Mucosa of descending colon (tissue), 3 donors: ENCODE measurements at regions not wholly inside any gene's neighbourhood (a gene's known extent, or its start where the extent isn't known, plus 50 kb on each side); places are given as distances from the start of the nearest gene placed in this dataset.
"Not testable (repeated sequence)": the region's sequence is repeated elsewhere in the genome, so short reads cannot be mapped to it uniquely, and the experiment has no call there.

ENCODE experiments used
- ATAC-seq: fragments of 200-7000 bp; cut with Tn5 transposase; one replicate; pipeline ENCODE4 v1.9.1; 2020; ENCODE audit warnings: mild to moderate bottlenecking, moderate library complexity
- DNase-seq, 3 donors: peaks; one replicate each; pipeline ENCODE4 v3.0.0-alpha.2; 2020
- H3K36me3 ChIP-seq: fragments of 200-600 bp; one replicate; pipeline ENCODE4 v1.8.0; 2021; ENCODE audit warnings: low read depth, mild to moderate bottlenecking
- H3K4me1 ChIP-seq: fragments of 200-600 bp; one replicate; pipeline ENCODE4 v1.8.0; 2021; ENCODE audit warnings: low read depth, mild to moderate bottlenecking
- H3K4me3 ChIP-seq: fragments of 200-600 bp; one replicate; pipeline ENCODE4 v1.8.0; 2021; ENCODE audit warnings: mild to moderate bottlenecking
- H3K9me3 ChIP-seq: fragments of 200-600 bp; one replicate; pipeline ENCODE4 v1.8.0; 2021; ENCODE audit warnings: mild to moderate bottlenecking
- CTCF ChIP-seq: fragments of 200-600 bp; IDR thresholded peaks from one replicate; pipeline ENCODE4 v1.8.0; 2022; ENCODE audit warnings: antibody characterized with exemption, mild to moderate bottlenecking
- intact Hi-C, 2 donors: fragments of 100-400 bp; cut with DNase I in 1 of 2; cut with micrococcal nuclease in 1 of 2; formaldehyde crosslinking; loops; one replicate each; pipeline versions ENCODE4 v1.11.0 to v1.11.1; 2022; cut with DNase I, micrococcal nuclease
- donor health status: DM: no; HTN: no; CAD: no; lungs with moderate emphysema.
- donor health status: DM: no; HTN: no; CAD: no.
- donor health status: DM: no; HTN: yes; CAD: no.

- DNase-seq (no peak), ATAC-seq (no peak)
- Histone ChIP-seq H3K4me1 (no peaks in the 10 kb centered on the region), H3K9me3 (no peaks in the 10 kb centered on the region), H3K36me3 (no peaks in the 10 kb centered on the region), H3K4me3 (no peak overlapping the region)
- intact Hi-C loops = no loop called here
- TF ChIP-seq CTCF = no peak
These were observed 222.8 kb downstream of the SUCLG1 start for GRCh38 chr2:84236288-84236687.

GRCh38 chr2:84234103-84234502 is 225.0 kb downstream of the SUCLG1 start:
- H3K4me1 ChIP-seq = no peaks in the 10 kb centered on the region
- DNase-seq (no peak), ATAC-seq (no peak)
- no peaks in the 10 kb centered on the region for H3K36me3 ChIP-seq
- no peak overlapping the region for H3K4me3 ChIP-seq
- no peaks in the 10 kb centered on the region for H3K9me3 ChIP-seq
- no peak for TF ChIP-seq CTCF
- intact Hi-C loops = no loop called here

GRCh38 chr2:84231478-84231877 is 227.6 kb downstream of the SUCLG1 start:
- no peak for ATAC-seq
- Histone ChIP-seq H3K4me1 (no peaks in the 10 kb centered on the region), H3K4me3 (no peak overlapping the region), H3K36me3 (no peaks in the 10 kb centered on the region), H3K9me3 (no peaks in the 10 kb centered on the region)
- no peak for TF ChIP-seq CTCF
- intact Hi-C loops = no loop called here
- no peak for DNase-seq

GRCh38 chr2:84224121-84224520 is 235.0 kb downstream of the SUCLG1 start:
- no peaks in the 10 kb centered on the region for H3K9me3 ChIP-seq
- ATAC-seq (no peak), DNase-seq (no peak)
- H3K4me1 ChIP-seq = no peaks in the 10 kb centered on the region
- H3K4me3 ChIP-seq = no peak overlapping the region
- no peaks in the 10 kb centered on the region for H3K36me3 ChIP-seq
- TF ChIP-seq CTCF = no peak
- intact Hi-C loops = no loop called here

GRCh38 chr2:84223191-84223590 is 235.9 kb downstream of the SUCLG1 start:
- Histone ChIP-seq H3K36me3 (no peaks in the 10 kb centered on the region), H3K4me1 (no peaks in the 10 kb centered on the region), H3K4me3 (no peak overlapping the region), H3K9me3 (no peaks in the 10 kb centered on the region)
- intact Hi-C loops = no loop called here
- no peak for TF ChIP-seq CTCF
- DNase-seq = no peak
- ATAC-seq = no peak

- intact Hi-C loops, ATAC-seq, H3K4me3 ChIP-seq, DNase-seq, H3K36me3 ChIP-seq, H3K9me3 ChIP-seq, H3K4me1 ChIP-seq: not testable (repeated sequence)
These were observed 238.0 kb downstream of the SUCLG1 start for GRCh38 chr2:84221102-84221501.
